ENCODE measurements at regions not wholly inside any gene's neighbourhood (a gene's known extent, or its start where the extent isn't known, plus 50 kb on each side); places are given as distances from the start of the nearest gene placed in this dataset.

DNA sequence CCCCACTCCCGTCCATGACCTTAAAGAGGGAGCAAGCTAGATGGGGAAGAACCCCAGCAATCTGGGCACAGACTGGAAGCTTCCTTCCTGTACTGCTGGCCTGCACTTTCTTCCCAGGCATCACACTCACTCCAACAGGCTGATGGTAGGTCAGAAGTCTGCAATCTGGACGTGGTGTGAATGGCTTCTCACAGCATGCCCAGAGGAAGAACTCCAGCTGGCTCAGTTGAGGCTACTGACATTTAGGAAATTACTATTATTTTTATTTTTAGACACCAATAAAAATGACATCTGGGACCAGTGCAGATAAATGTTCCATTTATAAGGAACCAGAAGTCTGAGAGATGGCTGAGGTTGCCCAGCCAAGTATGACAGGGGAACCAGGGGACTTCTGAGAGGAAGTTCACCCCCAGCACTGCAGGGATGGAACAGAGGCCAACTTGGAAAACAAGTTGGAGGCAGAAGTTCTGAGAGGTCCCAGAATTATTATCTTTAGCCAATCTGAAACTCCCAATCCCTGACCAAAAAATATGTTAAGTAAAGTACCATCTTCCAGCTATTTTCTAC is 163.8 kb upstream of the CTNNB1 start:
- H3K4me3 ChIP-seq (replicated peaks; ENCODE audit: low read depth, low read length) = no peak overlapping the region
- DNase-seq (ENCODE audit: extremely low read depth, low read depth) = no peak
- TF ChIP-seq, protein P1, sequence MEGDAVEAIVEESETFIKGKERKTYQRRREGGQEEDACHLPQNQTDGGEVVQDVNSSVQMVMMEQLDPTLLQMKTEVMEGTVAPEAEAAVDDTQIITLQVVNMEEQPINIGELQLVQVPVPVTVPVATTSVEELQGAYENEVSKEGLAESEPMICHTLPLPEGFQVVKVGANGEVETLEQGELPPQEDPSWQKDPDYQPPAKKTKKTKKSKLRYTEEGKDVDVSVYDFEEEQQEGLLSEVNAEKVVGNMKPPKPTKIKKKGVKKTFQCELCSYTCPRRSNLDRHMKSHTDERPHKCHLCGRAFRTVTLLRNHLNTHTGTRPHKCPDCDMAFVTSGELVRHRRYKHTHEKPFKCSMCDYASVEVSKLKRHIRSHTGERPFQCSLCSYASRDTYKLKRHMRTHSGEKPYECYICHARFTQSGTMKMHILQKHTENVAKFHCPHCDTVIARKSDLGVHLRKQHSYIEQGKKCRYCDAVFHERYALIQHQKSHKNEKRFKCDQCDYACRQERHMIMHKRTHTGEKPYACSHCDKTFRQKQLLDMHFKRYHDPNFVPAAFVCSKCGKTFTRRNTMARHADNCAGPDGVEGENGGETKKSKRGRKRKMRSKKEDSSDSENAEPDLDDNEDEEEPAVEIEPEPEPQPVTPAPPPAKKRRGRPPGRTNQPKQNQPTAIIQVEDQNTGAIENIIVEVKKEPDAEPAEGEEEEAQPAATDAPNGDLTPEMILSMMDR (IDR thresholded peaks at IDR 0.05; ENCODE audit: low read depth, low read length, missing control alignments) = no peak

DNA sequence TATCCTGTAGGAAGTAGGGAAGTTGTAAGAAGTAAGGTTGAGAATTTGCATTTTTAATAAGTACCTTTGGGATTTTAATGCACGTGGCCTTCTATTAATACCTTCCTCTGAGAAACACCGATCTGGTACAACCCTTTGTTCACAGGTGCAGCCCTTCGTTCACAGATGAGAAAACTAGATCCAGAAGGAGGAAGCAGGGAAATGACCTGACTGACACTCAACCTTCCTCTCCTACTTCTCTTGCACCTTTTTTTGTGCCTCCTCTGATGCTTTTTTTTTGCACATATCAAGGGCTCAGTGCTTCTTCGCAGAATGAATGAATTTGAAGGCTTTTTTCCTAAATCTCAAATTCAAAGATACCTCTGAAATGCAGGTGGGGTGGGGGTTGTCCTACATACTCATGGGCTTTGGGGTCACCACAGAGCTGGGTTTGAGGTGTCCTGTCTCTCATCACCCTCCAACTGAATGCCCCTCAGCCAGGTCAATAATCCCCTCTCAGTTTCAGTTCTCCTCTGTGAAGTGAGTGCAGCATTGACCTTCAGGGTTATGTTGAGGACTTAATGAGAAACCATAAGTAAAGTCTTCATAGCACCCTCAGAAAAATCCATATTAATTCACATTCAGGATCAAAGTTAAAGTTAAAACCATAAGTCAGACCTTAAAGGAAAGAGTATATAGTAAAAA is 161.5 kb upstream of the CTNNB1 start:
- DNase-seq (ENCODE audit: extremely low read depth, low read depth) = no peak
- H3K4me3 ChIP-seq (replicated peaks; ENCODE audit: low read depth, low read length) = no peak overlapping the region
- TF ChIP-seq, protein P1 (IDR thresholded peaks at IDR 0.05; ENCODE audit: low read depth, low read length, missing control alignments) = no peak

DNA sequence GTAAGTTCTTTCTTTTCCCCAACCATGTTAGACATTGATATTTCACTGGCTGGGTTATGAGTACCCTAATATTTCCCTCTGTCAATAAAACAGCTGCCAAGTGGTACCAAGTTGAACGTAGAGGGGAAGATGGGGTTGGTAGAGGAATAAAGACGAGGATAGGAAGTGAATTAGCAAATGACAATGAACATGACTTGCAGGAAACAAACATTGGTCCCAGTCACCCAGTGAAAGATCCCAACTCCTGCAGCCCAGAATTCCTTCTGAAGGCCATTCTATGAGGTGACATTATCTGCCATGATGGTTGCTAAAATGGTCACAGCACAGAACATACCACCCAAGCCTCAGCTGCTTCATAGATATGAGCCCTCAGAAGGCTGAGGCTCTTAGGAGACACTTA is 159.0 kb upstream of the CTNNB1 start:
- no peak for DNase-seq (ENCODE audit: extremely low read depth, low read depth)

DNA sequence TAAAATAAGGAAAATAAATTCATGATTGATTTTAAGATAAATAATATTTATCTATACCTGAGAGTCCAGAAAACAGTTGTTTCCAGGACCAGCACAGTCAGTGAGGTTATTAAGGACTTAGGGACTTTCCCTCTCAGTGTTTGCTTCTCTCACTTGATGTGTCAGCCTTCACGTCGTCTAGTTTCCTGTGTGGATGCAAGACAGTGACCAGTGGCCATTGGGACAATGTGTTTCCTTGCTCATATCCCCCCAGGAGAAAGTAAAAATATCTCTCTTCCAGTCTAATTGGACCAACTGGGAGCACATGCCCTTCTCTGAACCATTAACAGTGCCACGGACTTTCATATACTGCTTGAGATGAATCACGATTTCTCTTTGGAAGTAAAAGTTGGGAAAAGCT is 157.8 kb upstream of the CTNNB1 start:
- TF ChIP-seq, protein P1 (IDR thresholded peaks at IDR 0.05; ENCODE audit: low read depth, low read length, missing control alignments) = no peak
- DNase-seq (ENCODE audit: extremely low read depth, low read depth) = no peak

More for the DNA sequence above, 159.0 kb upstream of the CTNNB1 start:
- TF ChIP-seq, protein P1 (IDR thresholded peaks at IDR 0.05; ENCODE audit: low read depth, low read length, missing control alignments) = no peak
- H3K4me3 ChIP-seq (replicated peaks; ENCODE audit: low read depth, low read length) = no peak overlapping the region

DNA sequence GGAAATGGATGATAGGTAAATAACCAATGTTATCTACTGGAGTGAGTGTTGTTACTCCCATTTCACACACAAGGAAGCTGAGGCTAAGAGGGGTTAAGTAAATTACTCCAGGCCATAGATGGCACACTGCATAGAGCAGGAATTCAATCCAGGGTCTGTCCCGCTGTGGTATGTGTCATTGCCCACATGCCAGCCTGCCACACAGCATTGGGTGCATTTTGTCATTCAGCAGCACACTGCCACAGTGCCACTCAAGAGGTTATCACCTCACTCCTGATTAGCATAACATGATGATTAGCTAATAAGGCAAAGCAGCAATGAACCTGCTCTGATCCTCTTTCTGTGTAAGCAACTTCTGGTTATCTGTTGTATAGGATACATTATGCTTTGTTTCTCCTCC is 157.4 kb upstream of the CTNNB1 start:
- TF ChIP-seq, protein P1 (IDR thresholded peaks at IDR 0.05; ENCODE audit: low read depth, low read length, missing control alignments) = no peak

More for the DNA sequence above, 157.8 kb upstream of the CTNNB1 start:
- H3K4me3 ChIP-seq (replicated peaks; ENCODE audit: low read depth, low read length) = no peak overlapping the region

DNA sequence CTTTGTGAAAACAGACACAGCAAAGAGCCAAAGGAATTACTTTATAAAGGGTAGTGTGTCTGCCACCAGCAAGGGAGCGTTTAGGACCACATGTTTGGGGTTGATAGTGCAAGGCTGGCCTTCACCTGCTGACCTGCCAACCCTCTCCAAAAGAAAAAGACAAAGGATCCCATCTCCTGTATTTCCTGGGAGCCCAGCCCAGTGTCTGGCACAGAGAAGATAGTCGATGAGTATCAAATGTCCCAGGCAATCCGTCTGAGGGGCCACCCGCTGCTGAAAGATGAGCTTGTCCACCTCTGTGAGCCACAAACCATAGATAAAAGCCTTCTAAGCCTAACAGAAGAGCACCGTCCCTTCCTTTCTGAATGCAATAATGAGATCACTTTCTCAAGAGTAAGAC is 154.8 kb upstream of the CTNNB1 start:
- DNase-seq (ENCODE audit: extremely low read depth, low read depth) = no peak
- TF ChIP-seq, protein P1 (IDR thresholded peaks at IDR 0.05; ENCODE audit: low read depth, low read length, missing control alignments) = no peak
- H3K4me3 ChIP-seq (replicated peaks; ENCODE audit: low read depth, low read length) = no peak overlapping the region

More for the DNA sequence above, 157.4 kb upstream of the CTNNB1 start:
- H3K4me3 ChIP-seq (replicated peaks; ENCODE audit: low read depth, low read length) = no peak overlapping the region
- no peak for DNase-seq (ENCODE audit: extremely low read depth, low read depth)

All from HFF-Myc (cell line).